Activated effector memory CD4-positive, alpha-beta T cell treated with Interleukin-2 at 50 U/mL for 16 hours (primary cell): ENCODE measurements at regions not wholly inside any gene's neighbourhood (a gene's known extent, or its start where the extent isn't known, plus 50 kb on each side); places are given as distances from the start of the nearest gene placed in this dataset.

Source experiments
- DNase-seq: peaks from one replicate; pipeline ENCODE4 v3.0.0-alpha.2; 2020

DNA sequence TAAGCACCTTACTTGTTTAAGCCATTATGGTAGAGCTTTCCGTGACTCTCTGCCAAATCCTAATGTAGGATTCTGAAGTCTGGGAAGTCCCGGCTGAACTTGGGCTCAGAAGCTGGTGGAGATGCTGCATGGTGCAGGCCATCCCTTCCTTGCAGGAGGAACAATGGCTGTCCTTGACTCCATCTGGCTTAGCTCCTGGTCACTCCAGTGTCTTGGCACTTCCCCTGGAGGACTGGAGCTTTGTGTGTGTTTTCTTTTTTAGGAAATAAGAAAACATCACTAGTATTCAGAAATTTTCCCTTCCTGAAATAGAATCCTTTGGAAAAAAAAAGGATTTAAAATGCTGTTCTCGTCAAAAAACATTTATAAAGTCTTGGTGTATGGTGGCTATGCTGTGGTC lies 209.3 kb upstream of the ROPN1 start:
- no peak for DNase-seq

DNA sequence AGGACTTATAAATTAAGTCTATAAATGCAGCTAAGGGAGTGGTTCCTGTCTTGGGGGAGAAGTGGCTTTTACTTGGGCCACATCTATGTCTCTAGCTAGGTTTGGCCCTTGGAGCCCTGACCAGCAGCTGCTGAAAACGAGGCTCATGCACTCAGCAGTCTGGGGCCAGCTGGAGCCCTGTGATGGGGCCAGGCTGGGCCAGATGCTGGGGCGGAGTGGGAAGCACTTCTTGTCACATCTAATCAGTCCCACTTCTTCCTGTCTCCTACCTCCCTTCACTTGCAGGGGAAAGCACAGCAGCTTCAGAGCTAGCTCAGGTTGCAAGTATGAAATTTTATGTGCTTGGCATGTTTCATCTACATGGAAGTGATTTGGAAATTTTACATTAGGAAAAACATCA lies 209.9 kb upstream of the ROPN1 start:
- no peak for DNase-seq

- DNase-seq, result no peak
Measured at GRCh38 chr3:124202754-124203153, 210.8 kb upstream of the ROPN1 start.

DNA sequence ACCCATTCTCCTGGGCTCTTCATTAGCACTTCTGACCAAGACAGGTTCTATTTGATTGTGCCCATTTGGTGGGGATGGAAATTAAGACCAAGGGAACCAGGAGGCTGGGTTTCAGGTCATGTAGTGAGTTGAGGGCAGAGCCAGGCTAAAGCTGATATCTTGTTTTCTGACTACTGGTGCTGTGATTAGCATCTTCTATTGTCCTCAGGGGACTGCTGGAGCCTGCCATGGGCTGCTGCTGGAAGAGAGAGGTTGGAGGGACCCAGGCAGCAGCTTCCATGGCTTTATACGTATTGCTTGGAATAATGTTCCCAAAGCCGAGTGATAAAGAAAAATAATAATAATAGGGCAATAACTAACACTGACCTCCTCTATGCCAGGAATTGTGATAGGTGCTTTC lies 211.4 kb upstream of the ROPN1 start:
- no peak for DNase-seq

GRCh38 chr3:124206225-124207055 lies 214.5 kb upstream of the ROPN1 start:
- no peak for DNase-seq

- no peak for DNase-seq
Measured at GRCh38 chr3:124207077-124207476, 215.2 kb upstream of the ROPN1 start.

DNA sequence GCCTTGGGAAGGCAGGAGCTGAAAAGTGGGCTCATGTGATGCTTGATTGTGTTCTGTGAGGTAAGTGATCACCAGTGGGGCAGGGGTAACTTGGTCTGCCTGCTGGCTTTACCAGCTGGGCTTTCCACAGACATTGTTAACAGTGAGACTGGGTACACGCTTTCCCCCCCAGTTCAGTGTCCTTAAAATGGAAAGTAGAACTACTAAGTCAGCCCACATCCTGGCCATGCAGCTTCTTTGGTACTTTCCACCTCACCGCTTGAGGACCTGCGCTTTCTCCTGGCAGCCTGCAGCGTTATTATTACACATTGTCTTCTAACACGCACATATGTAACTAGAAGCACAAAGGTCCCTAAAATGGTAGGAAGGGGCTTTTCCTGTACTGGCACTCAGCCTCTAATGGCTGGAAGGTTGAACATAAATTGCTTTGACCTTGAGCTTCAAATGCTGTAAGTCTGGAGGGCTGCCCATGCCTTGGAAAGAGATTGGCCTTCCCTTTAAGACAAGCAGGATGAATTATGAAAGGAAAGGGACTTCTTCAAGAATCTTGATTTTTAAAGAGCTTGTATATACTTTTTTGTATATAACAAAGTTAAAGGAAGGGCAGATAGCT lies 216.1 kb upstream of the ROPN1 start:
- DNase-seq, result no peak

GRCh38 chr3:124209426-124209825 lies 217.5 kb upstream of the ROPN1 start:
- DNase-seq, result no peak

DNA sequence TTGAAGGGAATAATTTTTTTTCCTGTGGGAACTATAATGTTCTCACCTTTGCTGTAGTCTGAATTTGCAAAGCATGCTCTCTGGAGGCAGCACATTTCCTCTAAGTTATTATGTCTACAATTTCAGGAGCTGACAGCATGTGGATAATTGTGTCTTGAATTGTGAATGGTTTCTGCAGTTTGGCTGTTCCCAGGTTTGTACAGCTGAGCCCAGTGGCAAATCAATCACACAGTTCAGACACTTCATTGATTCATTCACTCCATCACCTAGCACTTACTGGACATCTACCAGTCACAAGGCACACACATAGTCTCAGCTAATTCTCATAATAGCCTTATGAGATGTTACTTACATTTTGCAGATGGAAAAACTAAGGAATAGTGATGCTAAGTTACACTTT lies 219.0 kb upstream of the ROPN1 start:
- DNase-seq, result no peak

GRCh38 chr3:124213641-124214040 lies 221.7 kb upstream of the ROPN1 start:
- DNase-seq, result no peak

DNA sequence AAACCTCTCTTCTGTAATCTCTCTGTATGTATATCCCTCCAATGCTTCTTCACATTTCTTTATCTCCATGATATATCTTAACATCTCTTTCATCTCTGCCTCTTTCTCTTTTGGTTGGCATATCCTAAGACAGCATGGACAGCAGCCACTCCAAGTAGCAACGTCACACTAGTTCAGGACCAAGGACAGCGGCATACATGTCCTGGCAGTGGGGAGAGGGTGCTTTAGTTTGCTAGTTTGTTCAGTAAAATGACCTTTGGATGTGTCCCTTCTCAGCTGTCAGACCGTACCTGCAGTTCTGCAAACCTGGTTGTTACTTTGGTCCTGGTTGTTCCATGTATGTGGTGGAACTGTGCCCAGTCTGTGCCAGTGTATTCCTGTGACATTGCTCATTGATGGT lies 225.6 kb upstream of the ROPN1 start:
- no peak for DNase-seq

DNA sequence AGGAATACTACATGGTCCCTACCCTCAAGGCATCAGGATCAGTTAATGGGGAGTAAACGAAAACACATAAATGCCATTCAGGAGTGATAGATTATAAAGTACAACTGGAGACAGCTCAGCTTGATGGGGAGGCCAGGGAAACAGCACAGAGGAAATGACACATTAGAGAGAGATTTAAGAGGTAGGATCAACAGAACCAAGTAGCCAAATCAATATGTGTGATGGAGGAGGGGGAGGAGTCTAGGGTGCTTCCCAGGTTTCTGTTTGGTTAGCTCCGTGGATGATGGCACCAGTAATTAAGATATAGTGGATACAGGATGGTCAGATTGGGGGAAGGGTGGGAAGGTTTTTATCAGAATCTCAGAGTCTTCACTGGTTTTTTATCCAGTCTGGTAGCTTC lies 229.5 kb upstream of the ROPN1 start:
- DNase-seq, result no peak

- DNase-seq, result no peak
Measured at GRCh38 chr3:124223853-124224252, 231.9 kb upstream of the ROPN1 start.

DNA sequence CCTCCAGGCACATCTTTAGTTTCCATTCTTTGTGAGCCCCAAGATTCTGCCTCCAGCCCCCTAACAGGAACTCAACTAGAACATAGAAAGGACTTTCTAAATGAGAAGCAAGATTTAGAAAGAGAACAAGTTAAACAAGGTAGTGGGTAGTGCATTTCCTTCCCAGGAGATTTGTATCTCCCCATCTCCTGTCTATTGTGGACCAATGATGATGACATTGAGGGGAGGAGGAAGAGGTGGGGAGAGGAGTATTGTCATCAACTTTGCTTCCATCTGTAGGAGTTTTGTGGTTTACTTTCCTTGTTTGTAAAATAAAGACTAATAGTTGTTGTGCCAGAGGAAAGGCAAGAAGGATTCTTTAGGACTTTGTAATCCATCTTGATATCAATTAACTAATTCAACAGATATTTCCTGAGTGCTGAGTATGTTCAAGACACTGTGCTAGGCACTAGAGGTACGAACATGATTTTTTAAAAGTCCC lies 235.3 kb upstream of the ROPN1 start:
- DNase-seq, result no peak

- DNase-seq, result no peak
Measured at GRCh38 chr3:124229420-124229819, 237.5 kb upstream of the ROPN1 start.

DNA sequence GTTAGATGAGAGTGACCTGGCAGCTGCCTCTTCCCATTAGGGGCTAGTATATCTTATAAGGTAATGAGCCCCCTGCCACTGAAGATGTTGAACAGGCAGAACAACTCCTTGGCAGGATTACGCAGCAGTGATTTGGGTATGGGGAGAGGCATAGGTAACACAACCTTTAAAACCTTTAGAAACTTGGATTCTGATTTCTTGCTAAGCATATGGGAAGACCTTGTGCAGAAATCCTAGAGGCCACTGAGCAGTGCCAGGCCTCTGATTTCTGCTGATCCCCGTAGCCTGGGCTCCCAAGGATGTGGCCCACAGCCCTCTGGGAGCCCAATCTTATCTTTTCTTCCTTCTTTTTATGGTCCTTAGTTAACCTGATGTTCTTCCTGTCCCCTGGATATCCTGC lies 237.9 kb upstream of the ROPN1 start:
- DNase-seq, result no peak

DNA sequence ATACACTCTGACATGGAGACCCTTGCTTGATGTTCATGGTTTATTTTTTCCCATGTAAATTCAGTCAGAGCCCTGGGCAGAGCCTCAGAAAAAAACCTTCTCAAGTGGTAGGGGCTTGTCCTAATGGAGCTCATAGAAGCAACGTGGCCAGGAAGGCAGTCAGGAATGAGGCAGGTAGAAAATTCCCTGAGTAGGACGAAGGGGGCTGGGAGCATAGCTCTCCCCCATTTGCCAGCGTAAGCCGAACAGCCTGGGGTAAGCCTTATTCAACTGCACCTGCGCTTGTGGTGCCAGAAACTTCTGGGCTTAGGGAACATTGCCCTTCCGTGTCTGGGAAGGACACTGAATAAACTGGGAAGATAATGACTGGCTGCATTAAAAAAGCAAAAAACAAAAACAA lies 238.5 kb upstream of the ROPN1 start:
- no peak for DNase-seq

- DNase-seq, result no peak
Measured at GRCh38 chr3:124230998-124231397, 239.1 kb upstream of the ROPN1 start.

- DNase-seq, result no peak
Measured at GRCh38 chr3:124234852-124235252, 242.9 kb upstream of the ROPN1 start.

- no peak for DNase-seq
Measured at GRCh38 chr3:124235446-124235845, 243.5 kb upstream of the ROPN1 start.

- no peak for DNase-seq
Measured at GRCh38 chr3:124243177-124243859, 251.4 kb upstream of the ROPN1 start.

GRCh38 chr3:124246376-124246775 lies 254.5 kb upstream of the ROPN1 start:
- DNase-seq, result no peak

DNA sequence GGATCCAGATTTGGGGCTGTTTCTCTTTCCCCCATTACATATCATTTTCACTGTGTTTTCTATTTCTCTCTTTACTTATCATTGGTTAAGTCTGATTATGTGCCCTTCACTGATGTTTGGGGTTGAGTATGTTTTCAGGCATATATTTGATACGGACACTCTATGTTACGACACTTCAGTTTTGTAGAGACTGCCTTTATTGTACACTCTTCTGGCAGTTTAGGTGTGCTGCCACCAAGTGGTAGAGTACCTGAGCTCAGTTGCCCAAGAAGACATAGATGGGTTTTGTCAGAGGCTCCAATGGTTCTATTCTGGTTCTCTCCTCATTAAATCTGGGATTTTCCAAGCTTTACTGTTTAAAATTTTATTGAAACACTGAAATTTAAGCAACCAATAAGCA lies 255.0 kb upstream of the ROPN1 start:
- DNase-seq, result no peak

- no peak for DNase-seq
Measured at GRCh38 chr3:124248471-124249028, 256.6 kb upstream of the ROPN1 start.
